Upper lobe of left lung (tissue), 4 donors: ENCODE measurements at regions not wholly inside any gene's neighbourhood (a gene's known extent, or its start where the extent isn't known, plus 50 kb on each side); places are given as distances from the start of the nearest gene placed in this dataset.

Experiments
- EP300 ChIP-seq, 4 donors: sonication (generic); formaldehyde crosslinking; IDR thresholded peaks; one replicate each; pipeline ENCODE4 v1.5.1; 2017; ENCODE audit warnings: antibody characterized with exemption in 4 of 4, control low read depth in 2 of 4
- POLR2A ChIP-seq, 4 donors: fragments of 450-650 bp; IDR thresholded peaks; one replicate each; pipeline ENCODE4 v1.5.1; 2016 to 2017; ENCODE audit warnings: antibody characterized with exemption in 4 of 4, mild to moderate bottlenecking in 2 of 4
- POLR2AphosphoS5 ChIP-seq, 2 donors: sonication (generic); formaldehyde crosslinking; IDR thresholded peaks; one replicate each; pipeline ENCODE4 v1.5.1; 2017; ENCODE audit warnings: antibody characterized with exemption in 2 of 2
- TF ChIP-seq, protein P1 (sequence below), 6 experiments: fragments of 450-650 bp in 4 of 6; fragments of 200-600 bp in 2 of 6; sonication (generic) in 2 of 6; IDR thresholded peaks; one replicate each; pipeline ENCODE4 v1.5.1; 2016 to 2019; ENCODE audit warnings: antibody characterized with exemption in 6 of 6

DNA sequence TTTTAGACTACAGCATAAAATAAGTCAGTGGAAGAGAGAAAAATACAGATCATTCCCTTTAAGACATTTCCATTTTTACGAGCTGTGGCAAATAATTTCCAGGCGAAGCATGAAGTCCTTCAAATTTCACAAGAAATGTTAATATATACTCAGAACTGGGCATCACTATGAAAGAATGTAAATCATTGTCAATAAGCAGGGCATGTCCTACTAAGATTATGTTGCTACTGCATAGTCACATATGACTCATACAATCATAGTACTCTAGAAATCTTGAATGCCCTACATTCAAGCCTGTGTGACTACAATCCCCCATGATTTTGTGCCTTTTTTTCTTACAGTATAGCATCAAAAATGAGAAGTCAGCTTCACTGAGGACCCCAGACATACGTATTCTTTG, 485.2 kb upstream of the FTMT start:
- TF ChIP-seq, protein P1, sequence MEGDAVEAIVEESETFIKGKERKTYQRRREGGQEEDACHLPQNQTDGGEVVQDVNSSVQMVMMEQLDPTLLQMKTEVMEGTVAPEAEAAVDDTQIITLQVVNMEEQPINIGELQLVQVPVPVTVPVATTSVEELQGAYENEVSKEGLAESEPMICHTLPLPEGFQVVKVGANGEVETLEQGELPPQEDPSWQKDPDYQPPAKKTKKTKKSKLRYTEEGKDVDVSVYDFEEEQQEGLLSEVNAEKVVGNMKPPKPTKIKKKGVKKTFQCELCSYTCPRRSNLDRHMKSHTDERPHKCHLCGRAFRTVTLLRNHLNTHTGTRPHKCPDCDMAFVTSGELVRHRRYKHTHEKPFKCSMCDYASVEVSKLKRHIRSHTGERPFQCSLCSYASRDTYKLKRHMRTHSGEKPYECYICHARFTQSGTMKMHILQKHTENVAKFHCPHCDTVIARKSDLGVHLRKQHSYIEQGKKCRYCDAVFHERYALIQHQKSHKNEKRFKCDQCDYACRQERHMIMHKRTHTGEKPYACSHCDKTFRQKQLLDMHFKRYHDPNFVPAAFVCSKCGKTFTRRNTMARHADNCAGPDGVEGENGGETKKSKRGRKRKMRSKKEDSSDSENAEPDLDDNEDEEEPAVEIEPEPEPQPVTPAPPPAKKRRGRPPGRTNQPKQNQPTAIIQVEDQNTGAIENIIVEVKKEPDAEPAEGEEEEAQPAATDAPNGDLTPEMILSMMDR (IDR thresholded peaks at IDR 0.05), result no peak
- TF ChIP-seq EP300 (IDR thresholded peaks at IDR 0.05), result no peak
- no peak for TF ChIP-seq POLR2A (IDR thresholded peaks at IDR 0.05)
- no peak for TF ChIP-seq POLR2AphosphoS5 (IDR thresholded peaks at IDR 0.05)
